ENCODE measurements at regions not wholly inside any gene's neighbourhood (a gene's known extent, or its start where the extent isn't known, plus 50 kb on each side); places are given as distances from the start of the nearest gene placed in this dataset.
"Not testable (repeated sequence)": the region's sequence is repeated elsewhere in the genome, so short reads cannot be mapped to it uniquely, and the experiment has no call there.

DNA sequence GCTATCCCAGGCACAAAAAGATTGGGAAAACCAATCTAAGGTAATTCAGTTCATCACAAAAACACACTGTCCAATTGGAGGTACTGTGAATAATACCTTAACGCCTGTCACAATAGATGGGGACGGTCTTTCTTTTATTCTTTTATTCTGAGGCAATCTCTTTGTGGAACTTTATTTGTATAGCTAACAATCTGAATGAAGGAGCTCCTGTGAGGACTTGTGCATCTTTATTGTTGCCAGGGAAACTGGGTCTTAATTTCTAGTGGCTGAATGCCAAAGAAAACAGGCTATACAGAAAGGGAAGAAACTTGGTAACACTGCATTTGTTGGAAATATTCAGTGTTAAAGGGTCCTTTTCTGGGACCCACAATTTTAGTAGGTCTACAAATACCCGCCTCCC is 546.9 kb upstream of the C9orf72 start:
- DNase-seq, result no peak
- in situ Hi-C loops (cut with HindIII; ENCODE audit: low pct_ligation_motif_present, low pct_unique_long_range_greater_than_20kb, low sequenced_read_pairs), result no loop called here

DNA sequence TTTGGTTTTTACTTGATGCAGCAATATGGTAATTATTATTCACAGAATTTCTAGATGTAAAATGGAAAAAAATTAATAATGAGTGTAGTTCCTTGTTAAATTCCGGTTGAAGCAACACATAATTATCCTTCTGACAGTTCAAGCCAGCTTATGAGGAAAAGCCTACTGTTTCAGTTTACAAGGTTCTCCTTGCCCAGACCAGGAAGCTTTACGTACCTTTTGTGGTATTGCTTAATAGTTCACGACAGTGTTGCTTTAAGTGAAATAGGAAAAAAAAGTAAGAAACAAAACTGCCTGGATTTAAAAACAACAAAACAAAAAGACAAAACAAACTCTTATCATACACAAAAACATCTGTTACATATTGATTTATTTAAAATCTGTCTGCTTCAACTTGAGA is 547.3 kb upstream of the C9orf72 start:
- DNase-seq, result no peak
- in situ Hi-C loops (cut with HindIII; ENCODE audit: low pct_ligation_motif_present, low pct_unique_long_range_greater_than_20kb, low sequenced_read_pairs), result no loop called here

DNA sequence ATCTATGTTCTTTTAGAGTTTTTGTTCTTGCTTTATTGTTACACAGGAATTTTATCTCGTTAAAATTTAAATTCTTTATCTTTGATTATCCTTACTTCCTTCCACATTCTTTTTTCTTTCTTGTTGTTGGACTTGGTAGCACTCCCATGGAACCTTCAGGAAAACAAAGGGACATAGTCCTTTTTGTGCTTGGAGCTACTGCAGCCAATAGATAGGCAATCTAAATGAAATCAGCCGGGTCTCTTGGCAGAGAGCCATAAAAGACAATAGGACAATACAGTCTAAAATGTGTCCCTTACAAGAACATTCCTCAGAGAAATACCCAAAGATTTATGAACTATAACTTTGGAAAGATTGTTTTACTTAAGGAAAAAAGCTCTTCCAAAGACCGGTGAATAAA is 548.1 kb upstream of the C9orf72 start:
- DNase-seq, result no peak
- in situ Hi-C loops (cut with HindIII; ENCODE audit: low pct_ligation_motif_present, low pct_unique_long_range_greater_than_20kb, low sequenced_read_pairs), result no loop called here

DNA sequence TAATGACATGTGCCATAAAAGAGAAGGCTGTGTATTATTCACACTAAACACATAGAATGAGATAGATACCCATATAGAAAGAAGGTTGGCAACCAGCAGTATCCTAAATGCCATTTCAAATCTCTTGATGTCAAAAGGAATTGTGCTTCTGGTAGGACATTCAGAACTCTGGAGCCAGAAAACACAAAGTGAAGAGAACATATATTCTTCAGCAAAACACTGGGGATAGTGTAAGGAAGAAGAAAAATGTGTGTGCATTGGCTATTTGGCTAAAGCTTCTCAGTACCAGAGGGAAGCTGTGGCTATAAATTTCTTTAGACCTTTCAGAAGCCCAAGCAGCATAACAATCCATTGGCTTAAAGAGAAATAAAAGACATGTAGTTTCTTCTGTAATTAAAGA is 551.6 kb upstream of the C9orf72 start:
- DNase-seq, result no peak
- in situ Hi-C loops (cut with HindIII; ENCODE audit: low pct_ligation_motif_present, low pct_unique_long_range_greater_than_20kb, low sequenced_read_pairs), result no loop called here

DNA sequence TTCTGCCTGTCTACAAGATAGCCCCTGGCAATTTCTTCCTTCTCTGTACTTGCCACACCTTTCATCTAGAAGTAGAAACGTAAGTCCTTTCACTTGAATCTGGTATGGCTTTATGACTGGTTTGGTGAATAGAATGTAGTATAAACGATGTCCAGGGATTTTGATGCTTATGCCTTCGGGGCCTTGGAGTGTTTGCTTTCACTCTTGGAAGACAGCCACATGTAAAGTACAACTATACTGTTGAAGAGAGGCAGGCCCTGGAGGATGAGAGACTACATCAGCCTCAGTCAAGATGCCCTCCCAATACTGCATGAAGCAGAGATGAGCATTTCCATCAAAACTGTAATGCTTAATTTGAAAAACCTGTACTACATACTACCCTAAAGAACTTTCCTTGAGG is 553.8 kb upstream of the C9orf72 start:
- DNase-seq, result no peak
- in situ Hi-C loops (cut with HindIII; ENCODE audit: low pct_ligation_motif_present, low pct_unique_long_range_greater_than_20kb, low sequenced_read_pairs), result no loop called here

DNA sequence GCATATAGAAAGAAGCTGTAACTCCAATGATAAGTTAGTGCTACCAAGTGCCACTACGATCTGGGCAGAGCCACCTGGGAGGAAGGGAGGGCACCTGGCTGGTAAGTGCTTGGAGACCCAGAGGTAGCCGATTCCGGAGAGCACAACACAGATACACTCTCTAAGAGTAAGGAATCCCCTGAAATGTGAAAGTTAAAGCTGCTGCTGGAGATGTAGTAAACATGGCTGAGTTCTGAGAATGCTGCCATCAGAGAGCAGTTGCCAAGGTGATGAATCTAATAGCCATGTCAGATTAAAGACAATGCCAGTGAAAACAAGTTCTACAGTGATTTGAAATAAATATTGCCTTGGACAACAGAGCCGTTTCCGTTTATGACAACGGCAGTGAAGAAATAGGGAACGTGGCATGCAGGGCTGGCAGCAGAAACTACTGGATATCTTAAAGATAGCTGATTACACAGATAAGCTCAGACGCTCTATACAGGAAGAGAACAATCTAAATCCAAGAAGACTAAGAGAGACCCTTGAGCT is 561.2 kb upstream of the C9orf72 start:
- in situ Hi-C loops (cut with HindIII; ENCODE audit: low pct_ligation_motif_present, low pct_unique_long_range_greater_than_20kb, low sequenced_read_pairs), result no loop called here
- no peak for DNase-seq

DNA sequence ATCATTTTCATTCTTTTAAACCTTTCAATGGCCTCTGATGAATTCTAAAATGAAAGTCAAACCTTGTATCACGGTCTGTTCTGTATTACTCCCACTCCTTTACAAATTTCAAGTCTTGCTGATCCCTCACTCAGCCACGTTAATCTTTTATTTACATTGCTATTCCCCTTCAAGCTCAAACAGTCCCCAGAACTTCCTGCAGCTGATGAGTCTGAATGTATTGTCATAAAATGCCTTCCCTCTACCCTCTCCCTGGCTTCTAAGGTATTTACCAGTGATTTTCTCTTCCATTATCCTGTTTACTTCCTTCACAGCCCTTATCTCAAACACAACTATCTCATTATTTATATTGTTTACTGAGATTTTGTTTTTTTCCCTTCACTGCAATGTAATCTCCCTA is 562.3 kb upstream of the C9orf72 start:
- in situ Hi-C loops (cut with HindIII; ENCODE audit: low pct_ligation_motif_present, low pct_unique_long_range_greater_than_20kb, low sequenced_read_pairs), result no loop called here
- no peak for DNase-seq

DNA sequence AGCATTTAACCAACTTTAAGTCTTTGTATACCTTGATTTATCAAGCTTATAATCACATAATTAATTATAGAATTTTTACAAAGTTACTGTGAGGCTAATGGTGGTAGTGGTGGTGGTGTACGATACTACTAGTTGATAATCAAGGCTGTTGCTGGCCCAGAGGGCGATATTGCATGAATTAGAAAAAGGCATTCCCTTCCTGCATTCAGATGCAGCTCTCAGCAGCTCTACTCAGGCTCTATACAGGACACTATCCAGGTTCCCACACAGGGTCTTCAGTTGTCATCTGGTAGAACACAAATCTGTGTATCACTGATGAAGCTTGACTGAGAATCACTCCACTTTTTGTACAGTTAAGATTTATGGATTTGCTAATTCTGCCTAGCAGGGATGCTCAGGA is 562.8 kb upstream of the C9orf72 start:
- in situ Hi-C loops (cut with HindIII; ENCODE audit: low pct_ligation_motif_present, low pct_unique_long_range_greater_than_20kb, low sequenced_read_pairs), result no loop called here
- DNase-seq, result no peak

DNA sequence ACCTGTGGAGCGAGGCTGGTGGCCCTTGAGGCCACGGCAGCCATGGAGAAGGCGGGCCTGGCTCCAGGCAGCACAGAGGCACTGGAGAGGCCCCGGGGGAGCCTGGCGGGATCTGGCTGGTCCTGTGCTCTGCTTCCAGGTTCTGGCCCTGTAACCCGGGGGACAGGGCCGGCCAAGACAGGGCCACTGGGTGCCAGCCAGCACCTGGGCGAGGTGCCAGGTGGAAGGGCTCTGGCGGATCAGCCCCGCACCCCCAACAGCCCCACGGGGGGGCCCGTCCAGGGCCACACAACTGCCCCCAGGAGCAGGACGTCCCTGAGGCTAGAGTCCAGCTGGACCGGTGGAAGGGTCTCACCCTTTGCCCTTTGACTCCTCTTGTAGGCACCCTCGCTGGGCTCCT is 574.1 kb upstream of the C9orf72 start:
- DNase-seq; in situ Hi-C loops (cut with HindIII; ENCODE audit: low pct_ligation_motif_present, low pct_unique_long_range_greater_than_20kb, low sequenced_read_pairs): not testable (repeated sequence)

DNA sequence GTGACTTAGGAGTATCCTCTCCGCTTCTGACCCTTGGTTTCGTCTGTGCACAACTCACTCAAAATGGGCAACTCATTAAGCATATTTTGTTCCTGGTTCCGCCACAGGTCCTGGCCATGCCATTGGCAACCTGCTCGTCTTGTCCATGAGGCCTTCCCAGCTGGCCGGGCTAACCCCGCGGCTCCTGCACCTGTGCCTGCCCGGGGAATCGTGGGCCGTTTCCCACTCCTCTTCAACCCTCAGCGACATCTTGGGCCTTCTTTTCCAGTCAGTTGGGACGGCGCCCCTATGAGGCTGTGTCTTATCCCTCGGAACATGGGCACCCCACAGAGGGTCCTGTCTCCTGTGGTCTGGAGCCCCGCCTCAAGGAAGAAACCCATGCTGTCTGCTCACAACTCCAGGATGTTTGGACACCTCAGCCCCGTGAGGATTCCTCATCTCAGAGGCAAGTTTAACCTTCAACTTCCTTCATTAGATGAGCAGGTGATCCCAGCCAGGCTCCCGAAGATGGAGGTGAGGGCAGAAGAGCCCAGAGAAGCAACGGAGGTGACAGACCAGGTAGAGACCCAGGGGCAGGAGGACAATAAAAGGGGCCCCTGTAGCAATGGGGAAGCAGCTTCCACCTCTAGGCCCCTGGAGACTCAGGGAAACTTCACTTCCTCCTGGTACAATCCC is 574.8 kb upstream of the C9orf72 start:
- DNase-seq; in situ Hi-C loops (cut with HindIII; ENCODE audit: low pct_ligation_motif_present, low pct_unique_long_range_greater_than_20kb, low sequenced_read_pairs): not testable (repeated sequence)

DNA sequence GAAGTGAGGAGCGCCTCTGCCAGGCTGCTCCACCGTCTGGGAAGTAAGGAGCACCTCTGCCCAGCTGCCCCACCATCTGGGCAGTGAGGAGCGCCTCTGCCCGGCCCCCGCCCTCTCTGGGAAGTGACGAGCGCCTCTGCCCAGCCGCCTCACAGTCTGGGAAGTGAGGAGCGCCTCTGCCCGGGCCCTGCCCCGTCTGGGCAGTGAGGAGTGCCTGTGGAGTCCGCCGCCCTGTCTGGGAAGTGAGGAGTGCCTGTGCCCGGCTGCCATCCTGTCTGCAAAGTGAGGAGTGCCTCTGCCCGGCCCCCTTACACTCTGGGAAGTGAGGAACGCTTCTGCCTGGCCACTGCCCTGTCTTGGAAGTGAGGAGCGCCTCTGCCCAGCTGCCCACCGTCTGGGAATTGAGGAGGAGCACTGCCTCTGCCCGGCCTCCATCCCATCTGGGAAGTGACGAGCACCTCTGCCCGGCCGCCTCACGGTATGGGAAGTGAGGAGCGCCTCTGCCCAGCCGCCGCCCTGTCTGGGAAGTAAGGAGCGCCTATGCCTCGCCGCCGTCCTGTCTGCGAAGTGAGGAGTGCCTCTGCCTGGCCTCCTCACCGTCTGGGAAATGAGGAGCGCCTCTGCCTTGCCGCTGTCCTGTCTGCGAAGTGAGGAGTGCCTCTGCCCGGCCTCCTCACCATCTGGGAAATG is 576.2 kb upstream of the C9orf72 start:
- in situ Hi-C loops (cut with HindIII; ENCODE audit: low pct_ligation_motif_present, low pct_unique_long_range_greater_than_20kb, low sequenced_read_pairs); DNase-seq: not testable (repeated sequence)

DNA sequence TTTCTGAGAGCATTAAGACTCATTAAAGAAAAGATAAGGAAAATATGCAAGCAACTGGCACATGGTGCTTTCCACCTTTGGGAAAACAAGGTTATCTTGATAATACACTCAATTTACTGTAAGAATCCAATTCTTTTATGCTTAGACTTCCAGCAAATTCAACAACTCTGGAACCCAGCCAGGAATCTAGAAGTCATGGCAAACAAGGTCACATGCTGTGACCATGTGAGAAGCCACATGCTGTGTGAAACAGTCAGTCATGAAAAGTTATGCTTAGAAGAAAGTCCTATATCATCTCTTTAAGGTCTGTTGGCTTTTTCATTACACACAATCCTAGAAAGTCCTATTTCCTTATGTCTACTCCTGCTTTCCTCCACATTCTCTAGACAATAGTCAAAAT is 581.8 kb upstream of the C9orf72 start:
- in situ Hi-C loops (cut with HindIII; ENCODE audit: low pct_ligation_motif_present, low pct_unique_long_range_greater_than_20kb, low sequenced_read_pairs), result no loop called here
- no peak for DNase-seq

DNA sequence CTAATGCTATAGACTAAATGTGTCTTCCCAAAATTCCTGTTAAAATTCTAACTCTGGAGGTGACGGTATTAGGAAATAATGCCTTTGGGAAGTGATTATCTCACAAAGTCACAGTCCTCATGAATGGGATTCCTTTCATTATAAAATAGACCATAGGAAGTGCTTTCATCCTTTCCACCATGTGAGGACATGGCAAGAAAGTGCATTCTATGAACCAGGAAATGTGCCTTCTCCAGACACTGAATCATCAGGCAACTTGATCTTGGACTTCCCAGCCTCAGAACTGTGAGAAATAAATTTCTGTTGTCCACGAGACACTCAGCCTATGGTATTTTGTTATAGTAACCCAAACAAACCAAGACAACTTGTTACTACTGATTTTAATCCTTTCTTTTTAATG is 582.4 kb upstream of the C9orf72 start:
- no peak for DNase-seq
- in situ Hi-C loops (cut with HindIII; ENCODE audit: low pct_ligation_motif_present, low pct_unique_long_range_greater_than_20kb, low sequenced_read_pairs), result no loop called here

DNA sequence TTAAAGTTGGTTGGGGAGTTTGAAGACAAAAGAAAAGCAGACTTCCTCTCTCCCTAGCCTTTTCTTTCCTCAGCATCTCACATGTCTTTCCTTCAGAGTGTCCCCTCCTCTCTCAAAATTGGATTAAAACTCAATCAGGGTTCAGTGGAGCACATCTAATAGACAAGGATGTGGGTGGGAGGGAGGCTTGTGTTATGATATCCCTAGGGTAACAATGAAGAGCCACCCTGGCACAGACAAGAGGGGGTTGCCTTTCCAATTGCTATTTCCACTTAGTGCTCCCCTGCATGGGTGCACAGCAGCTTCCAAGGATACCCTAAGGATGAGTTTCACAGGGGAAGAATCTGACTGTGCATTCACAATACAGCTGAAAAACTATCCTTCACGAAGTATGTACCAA is 585.2 kb upstream of the C9orf72 start:
- in situ Hi-C loops (cut with HindIII; ENCODE audit: low pct_ligation_motif_present, low pct_unique_long_range_greater_than_20kb, low sequenced_read_pairs), result no loop called here
- no peak for DNase-seq

DNA sequence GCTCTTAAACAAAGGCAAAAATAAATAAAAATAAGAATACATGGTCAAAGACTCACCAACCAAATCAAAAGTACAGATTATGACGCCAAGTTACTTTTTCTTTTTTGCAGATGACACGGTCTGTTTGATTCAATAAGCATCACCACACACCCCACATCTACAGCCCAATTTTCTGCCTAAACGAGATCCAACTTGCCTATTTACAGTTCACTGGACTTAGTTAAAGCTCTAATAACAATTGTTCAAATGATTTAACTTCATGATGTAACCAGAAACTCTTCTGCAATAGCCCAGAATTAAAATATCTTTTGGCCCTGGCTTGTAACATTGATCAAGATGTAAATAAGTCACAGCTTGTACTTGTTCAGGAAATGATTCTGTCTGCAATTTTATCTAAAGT is 590.3 kb upstream of the C9orf72 start:
- no peak for DNase-seq
- in situ Hi-C loops (cut with HindIII; ENCODE audit: low pct_ligation_motif_present, low pct_unique_long_range_greater_than_20kb, low sequenced_read_pairs), result no loop called here

DNA sequence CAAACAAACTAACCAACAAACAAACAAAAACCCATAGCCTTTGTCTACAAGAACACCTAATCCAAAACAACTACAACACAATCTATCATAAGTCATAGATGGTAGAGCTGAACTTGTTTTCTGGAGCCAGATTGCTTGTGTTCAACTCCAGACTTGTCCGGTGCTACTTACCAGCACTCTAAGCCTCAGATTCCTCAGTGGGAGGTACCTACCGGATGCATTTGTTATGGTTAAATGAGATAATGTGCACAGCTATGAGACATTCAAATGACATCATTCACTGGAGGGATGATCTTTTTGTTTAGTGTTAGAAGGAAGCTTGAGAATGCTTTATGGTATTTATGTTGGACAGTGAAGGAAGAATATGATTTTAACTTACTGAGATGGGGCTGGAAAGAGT is 592.9 kb upstream of the C9orf72 start:
- in situ Hi-C loops (cut with HindIII; ENCODE audit: low pct_ligation_motif_present, low pct_unique_long_range_greater_than_20kb, low sequenced_read_pairs), result no loop called here
- DNase-seq, result no peak

DNA sequence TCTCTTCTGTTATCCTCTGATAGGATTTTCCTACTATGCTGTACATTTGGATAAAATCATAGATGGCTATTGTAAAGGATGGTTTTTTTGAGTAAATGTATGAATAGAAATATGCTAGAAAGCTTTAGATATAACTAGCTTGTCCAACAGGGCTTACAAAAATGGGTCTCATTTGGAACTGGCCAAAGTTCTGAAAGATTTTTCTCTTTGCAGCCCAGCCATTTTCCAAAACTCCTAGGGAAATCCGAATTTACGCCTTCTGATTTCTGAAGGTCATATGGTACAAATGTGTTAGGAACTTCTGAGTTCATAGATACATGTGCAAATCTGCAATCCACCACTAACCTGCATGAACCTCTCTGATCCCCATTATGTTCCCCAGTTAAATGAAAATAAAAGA is 603.9 kb upstream of the C9orf72 start:
- in situ Hi-C loops (cut with HindIII; ENCODE audit: low pct_ligation_motif_present, low pct_unique_long_range_greater_than_20kb, low sequenced_read_pairs), result no loop called here
- no peak for DNase-seq

DNA sequence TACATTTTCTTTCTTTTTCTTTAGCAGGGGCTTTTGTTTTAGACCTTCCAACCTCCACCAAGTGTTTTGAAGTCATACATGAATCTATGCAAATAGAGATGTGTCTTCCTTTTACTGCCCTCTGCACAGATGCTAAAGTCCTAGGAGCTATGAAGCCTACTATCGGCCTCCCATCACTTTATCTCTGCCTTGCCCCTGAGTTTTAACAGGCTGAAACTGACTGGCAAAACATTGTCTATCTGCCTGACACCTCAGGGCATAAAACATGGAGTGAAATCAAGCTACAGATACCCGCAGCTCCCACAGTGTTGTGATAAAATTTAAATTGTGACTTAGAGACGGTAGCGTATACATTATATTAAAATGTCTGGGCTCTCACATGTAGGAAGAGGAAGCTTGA is 604.6 kb upstream of the C9orf72 start:
- in situ Hi-C loops (cut with HindIII; ENCODE audit: low pct_ligation_motif_present, low pct_unique_long_range_greater_than_20kb, low sequenced_read_pairs), result no loop called here
- DNase-seq, result no peak

DNA sequence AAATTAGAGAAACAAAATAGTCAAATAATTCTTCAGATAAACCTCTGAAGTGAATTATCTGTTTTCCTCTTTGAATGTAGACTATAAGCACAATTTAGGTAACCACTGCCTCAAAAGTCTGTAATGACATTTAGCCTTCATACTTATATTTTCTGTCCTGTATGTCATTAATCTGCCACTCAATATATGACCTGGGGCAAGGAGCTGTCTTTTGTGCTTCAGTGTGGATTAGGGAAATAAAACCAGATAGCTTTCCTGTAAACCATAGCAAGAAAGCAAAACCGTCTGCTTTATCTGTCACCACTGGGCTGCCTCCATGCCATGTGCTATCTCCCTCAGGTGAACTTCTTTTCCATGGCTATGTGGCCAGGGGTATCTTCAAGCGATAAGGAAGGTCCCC is 606.6 kb upstream of the C9orf72 start:
- DNase-seq, result no peak
- in situ Hi-C loops (cut with HindIII; ENCODE audit: low pct_ligation_motif_present, low pct_unique_long_range_greater_than_20kb, low sequenced_read_pairs), result no loop called here

DNA sequence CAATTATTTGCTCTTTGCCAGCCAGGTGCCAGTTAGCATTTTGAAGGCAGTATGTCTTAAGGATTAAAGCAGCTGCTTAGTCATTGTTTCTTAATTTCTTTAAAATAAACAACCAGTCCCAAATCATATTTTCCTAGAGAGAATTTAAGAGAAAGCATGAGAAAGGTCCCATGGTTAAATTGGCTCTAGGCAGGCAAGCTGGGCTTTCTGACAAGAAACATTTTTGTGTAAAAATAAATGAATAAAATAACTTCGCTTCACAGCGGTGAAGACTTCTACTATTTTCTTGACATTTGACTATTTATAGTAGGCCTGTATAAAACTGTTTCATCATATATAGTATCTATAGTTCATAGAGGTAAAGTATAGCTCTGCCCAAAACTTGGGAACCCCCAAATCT is 617.7 kb upstream of the C9orf72 start:
- in situ Hi-C loops (cut with HindIII; ENCODE audit: low pct_ligation_motif_present, low pct_unique_long_range_greater_than_20kb, low sequenced_read_pairs), result no loop called here
- no peak for DNase-seq

All from ACHN (cell line).